H9 (cell line): ENCODE measurements at regions not wholly inside any gene's neighbourhood (a gene's known extent, or its start where the extent isn't known, plus 50 kb on each side); places are given as distances from the start of the nearest gene placed in this dataset.

ENCODE experiments used
- DNase-seq: peaks from one replicate; pipeline ENCODE4 v3.0.0-alpha.2; 2017
- H2AFZ ChIP-seq: one replicate; pipeline ENCODE4 v1.6.1; 2013; ENCODE audit warnings: mild to moderate bottlenecking, low read length, control low read depth, moderate library complexity
- H2AK5ac ChIP-seq: 2 replicates; pipeline ENCODE4 v1.6.1; 2013; ENCODE audit warnings: low read length, control low read depth, mixed read lengths; ENCODE audit not compliant: insufficient read length
- H2BK120ac ChIP-seq: one replicate; pipeline ENCODE4 v1.6.1; 2013; ENCODE audit warnings: low read depth, mild to moderate bottlenecking, low read length, control low read depth, inconsistent platforms; ENCODE audit not compliant: poor library complexity, severe bottlenecking
- H2BK12ac ChIP-seq: 2 replicates; pipeline ENCODE4 v1.6.1; 2013; ENCODE audit warnings: low read length, control low read depth, mixed read lengths, low read depth; ENCODE audit not compliant: insufficient read length
- H2BK15ac ChIP-seq: 2 replicates; pipeline ENCODE4 v1.6.1; 2013; ENCODE audit warnings: low read depth, low read length, control low read depth
- H2BK20ac ChIP-seq: one replicate; pipeline ENCODE4 v1.6.1; 2013; ENCODE audit warnings: low read depth, mild to moderate bottlenecking, low read length, control low read depth, inconsistent platforms; ENCODE audit not compliant: poor library complexity, severe bottlenecking
- H2BK5ac ChIP-seq: 2 replicates; pipeline ENCODE4 v1.6.1; 2013; ENCODE audit warnings: low read length, control low read depth, mixed read lengths; ENCODE audit not compliant: insufficient read length
- H3K14ac ChIP-seq: 2 replicates; pipeline ENCODE4 v1.6.1; 2013; ENCODE audit warnings: low read length, control low read depth; ENCODE audit not compliant: insufficient read depth
- H3K18ac ChIP-seq: 2 replicates; pipeline ENCODE4 v1.6.1; 2013; ENCODE audit warnings: low read depth, mild to moderate bottlenecking, mixed read lengths, low read length, control low read depth; ENCODE audit not compliant: insufficient read length
- H3K23ac ChIP-seq: 2 replicates; pipeline ENCODE4 v1.6.1; 2013; ENCODE audit warnings: low read length, control low read depth, mixed read lengths, low read depth; ENCODE audit not compliant: insufficient read length
- H3K23me2 ChIP-seq: 2 replicates; pipeline ENCODE4 v1.6.1; 2013; ENCODE audit warnings: low read depth, mild to moderate bottlenecking, mixed read lengths, low read length, control low read depth; ENCODE audit not compliant: insufficient read length, poor library complexity, severe bottlenecking
- H3K27ac ChIP-seq: 2 replicates; pipeline ENCODE4 v1.5.1; 2013; ENCODE audit warnings: low read length, control low read depth, mixed read lengths, low read depth; ENCODE audit not compliant: insufficient read length
- H3K27me3 ChIP-seq: 2 replicates; pipeline ENCODE4 v1.6.1; 2013; ENCODE audit warnings: low read length, control low read depth, inconsistent platforms; ENCODE audit not compliant: insufficient read depth
- H3K4ac ChIP-seq: 2 replicates; pipeline ENCODE4 v1.6.1; 2013; ENCODE audit warnings: low read depth, mild to moderate bottlenecking, control low read depth, inconsistent platforms, low read length, moderate library complexity
- H3K4me1 ChIP-seq: 2 replicates; pipeline ENCODE4 v1.6.1; 2013; ENCODE audit warnings: low read length, control low read depth, inconsistent platforms; ENCODE audit not compliant: insufficient read depth
- H3K4me2 ChIP-seq: 2 replicates; pipeline ENCODE4 v1.6.1; 2013; ENCODE audit warnings: low read length, control low read depth, mixed read lengths; ENCODE audit not compliant: insufficient read length, insufficient read depth
- H3K56ac ChIP-seq: 2 replicates; pipeline ENCODE4 v1.6.1; 2013; ENCODE audit warnings: low read depth, mild to moderate bottlenecking, mixed read lengths, low read length, control low read depth; ENCODE audit not compliant: insufficient read length
- H3K79me1 ChIP-seq: 2 replicates; pipeline ENCODE4 v1.6.1; 2013; ENCODE audit warnings: low read depth, mild to moderate bottlenecking, moderate library complexity, low read length, control low read depth, inconsistent platforms; ENCODE audit not compliant: insufficient read depth, poor library complexity, severe bottlenecking
- H3K79me2 ChIP-seq: 2 replicates; pipeline ENCODE4 v1.6.1; 2013; ENCODE audit warnings: low read length, control low read depth, inconsistent platforms; ENCODE audit not compliant: insufficient read depth
- H3K9ac ChIP-seq: 2 replicates; pipeline ENCODE4 v1.6.1; 2013; ENCODE audit warnings: low read length, control low read depth, mixed read lengths; ENCODE audit not compliant: insufficient read length; ENCODE audit errors: extremely low read depth
- H3K9me3 ChIP-seq: one replicate; pipeline ENCODE4 v1.6.1; 2013; ENCODE audit warnings: low read depth, low read length, inconsistent platforms; ENCODE audit not compliant: control insufficient read depth
- H3T11ph ChIP-seq: one replicate; pipeline ENCODE4 v1.6.1; 2013; ENCODE audit warnings: mild to moderate bottlenecking, low read length, control low read depth, inconsistent platforms
- H4K20me1 ChIP-seq: one replicate; pipeline ENCODE4 v1.6.1; 2013; ENCODE audit not compliant: control insufficient read depth, insufficient read length, insufficient read depth
- H4K5ac ChIP-seq: 2 replicates; pipeline ENCODE4 v1.6.1; 2013; ENCODE audit warnings: low read depth, mild to moderate bottlenecking, mixed read lengths, low read length, control low read depth; ENCODE audit not compliant: insufficient read length
- H4K8ac ChIP-seq: replicated peaks from 2 replicates; pipeline ENCODE4 v1.6.1; 2013; ENCODE audit warnings: low read length, control low read depth, mixed read lengths, low read depth; ENCODE audit not compliant: insufficient read length
- H4K91ac ChIP-seq: 2 replicates; pipeline ENCODE4 v1.6.1; 2013; ENCODE audit warnings: low read depth, mild to moderate bottlenecking, moderate library complexity, mixed read lengths, low read length, control low read depth; ENCODE audit not compliant: insufficient read length
- H3K27ac Mint-ChIP-seq, 3 experiments: 2 replicates in 2 of 3; 3 replicates in 1 of 3; pipeline ENCODE4 v1.8.0; 2020 to 2021; ENCODE audit warnings: mixed read lengths in 3 of 3, mild to moderate bottlenecking in 1 of 3, moderate library complexity in 1 of 3
- H3K27me3 Mint-ChIP-seq: 2 replicates; pipeline ENCODE4 v1.8.0; 2021; ENCODE audit warnings: low read depth, mild to moderate bottlenecking, moderate library complexity, mixed read lengths
- H3K36me3 Mint-ChIP-seq, 3 experiments: 2 replicates in 2 of 3; 3 replicates in 1 of 3; pipeline ENCODE4 v1.8.0; 2020 to 2021; ENCODE audit warnings: low read depth in 3 of 3, mixed read lengths in 3 of 3; ENCODE audit not compliant: insufficient read depth in 1 of 3
- H3K4me1 Mint-ChIP-seq, 2 experiments: 2 replicates each; pipeline ENCODE4 v1.8.0; 2020; ENCODE audit warnings: mixed read lengths in 2 of 2
- H3K4me3 Mint-ChIP-seq, 2 experiments: 2 replicates in 1 of 2; 3 replicates in 1 of 2; pipeline ENCODE4 v1.8.0; 2020 to 2021; ENCODE audit warnings: mild to moderate bottlenecking in 2 of 2, mixed read lengths in 2 of 2, moderate library complexity in 1 of 2
- H3K9me3 Mint-ChIP-seq, 2 experiments: 2 replicates in 1 of 2; 3 replicates in 1 of 2; pipeline ENCODE4 v1.8.0; 2020; ENCODE audit warnings: mild to moderate bottlenecking in 2 of 2, mixed read lengths in 2 of 2, moderate library complexity in 1 of 2
- WGBS: extraction: QIAGEN DNeasy Blood & Tissue Kit; methylation state at CpG from one replicate; pipeline ENCODE4 v1.1.7; 2013; ENCODE audit warnings: missing lambda C conversion rate, low lambda C conversion rate, mixed read lengths; ENCODE audit not compliant: insufficient read length; ENCODE audit errors: extremely low coverage; 5-methylcytosine and 5-hydroxymethylcytosine counted together
- TF ChIP-seq, protein P1 (sequence below): fragments of 200-600 bp; sonication (generic); conservative IDR thresholded peaks from 3 replicates; pipeline ENCODE4 v1.8.0; 2021; ENCODE audit warnings: antibody characterized with exemption, mild to moderate bottlenecking

DNA sequence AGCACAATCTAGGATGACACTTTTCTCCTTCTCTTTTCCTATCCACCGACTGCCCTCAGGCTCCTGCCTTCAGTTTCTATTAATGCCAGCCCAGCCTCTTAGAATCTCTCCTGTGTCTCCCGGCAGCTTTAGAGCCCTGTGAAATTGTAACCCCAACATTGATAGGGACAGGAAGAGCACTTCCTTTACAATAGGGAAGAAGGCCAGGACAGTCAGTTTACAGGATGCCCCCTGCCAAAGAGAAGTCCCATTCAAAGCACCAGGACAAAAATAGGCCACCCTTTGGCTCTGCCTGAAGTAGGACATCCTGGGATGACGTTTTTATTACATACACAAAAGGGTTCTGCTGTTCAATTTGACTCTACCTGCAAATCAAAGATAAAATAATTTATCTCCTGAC, 64.7 kb upstream of the ANK3 start:
- Histone ChIP-seq H4K5ac (no peak overlapping the region), H2AK5ac (no peak overlapping the region), H3K23ac (no peak overlapping the region), H3K79me2 (no peaks in the 10 kb centered on the region), H3K9ac (no peak overlapping the region), H2BK5ac (no peak overlapping the region), H3K14ac (no peak overlapping the region), H3K4me2 (no peak overlapping the region), H3K23me2 (no peaks in the 10 kb centered on the region), H3K79me1 (no peaks in the 10 kb centered on the region), H2BK120ac (no peak overlapping the region), H3K27ac (no peak overlapping the region), H4K91ac (no peak overlapping the region), H2BK20ac (no peak overlapping the region), H3K27me3 (no peaks in the 10 kb centered on the region), H3T11ph (no peak overlapping the region), H3K4me1 (no peaks in the 10 kb centered on the region; the same call in 1 of the 2 replicates), H3K4ac (no peak overlapping the region), H2BK12ac (no peak overlapping the region), H2BK15ac (no peak overlapping the region), H3K56ac (no peak overlapping the region), H4K20me1 (no peaks in the 10 kb centered on the region), H3K18ac (no peak overlapping the region), H2AFZ (no peak overlapping the region), H4K8ac (no peak overlapping the region), H3K9me3 (no peaks in the 10 kb centered on the region)
- Mint-ChIP-seq H3K36me3 (no peaks in the 10 kb centered on the region), H3K27ac (no peak overlapping the region), H3K4me1 (peaks cover 4 to 7% of the 10 kb centered on the region in 2 experiments), H3K4me3 (no peak overlapping the region), H3K9me3 (no peaks in the 10 kb centered on the region), H3K27me3 (no peaks in the 10 kb centered on the region; the same call in 1 of the 2 replicates)
- WGBS = no CpG with 5 or more reads among the region's 3 CpGs
- TF ChIP-seq, protein P1, sequence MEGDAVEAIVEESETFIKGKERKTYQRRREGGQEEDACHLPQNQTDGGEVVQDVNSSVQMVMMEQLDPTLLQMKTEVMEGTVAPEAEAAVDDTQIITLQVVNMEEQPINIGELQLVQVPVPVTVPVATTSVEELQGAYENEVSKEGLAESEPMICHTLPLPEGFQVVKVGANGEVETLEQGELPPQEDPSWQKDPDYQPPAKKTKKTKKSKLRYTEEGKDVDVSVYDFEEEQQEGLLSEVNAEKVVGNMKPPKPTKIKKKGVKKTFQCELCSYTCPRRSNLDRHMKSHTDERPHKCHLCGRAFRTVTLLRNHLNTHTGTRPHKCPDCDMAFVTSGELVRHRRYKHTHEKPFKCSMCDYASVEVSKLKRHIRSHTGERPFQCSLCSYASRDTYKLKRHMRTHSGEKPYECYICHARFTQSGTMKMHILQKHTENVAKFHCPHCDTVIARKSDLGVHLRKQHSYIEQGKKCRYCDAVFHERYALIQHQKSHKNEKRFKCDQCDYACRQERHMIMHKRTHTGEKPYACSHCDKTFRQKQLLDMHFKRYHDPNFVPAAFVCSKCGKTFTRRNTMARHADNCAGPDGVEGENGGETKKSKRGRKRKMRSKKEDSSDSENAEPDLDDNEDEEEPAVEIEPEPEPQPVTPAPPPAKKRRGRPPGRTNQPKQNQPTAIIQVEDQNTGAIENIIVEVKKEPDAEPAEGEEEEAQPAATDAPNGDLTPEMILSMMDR = no peak
- no peak for DNase-seq
